NB4 (cell line): ENCODE measurements at regions not wholly inside any gene's neighbourhood (a gene's known extent, or its start where the extent isn't known, plus 50 kb on each side); places are given as distances from the start of the nearest gene placed in this dataset.
"Not testable (repeated sequence)": the region's sequence is repeated elsewhere in the genome, so short reads cannot be mapped to it uniquely, and the experiment has no call there.

Source experiments
- DNase-seq: peaks from one replicate; pipeline ENCODE4 v3.0.0; 2010; ENCODE audit warnings: low read depth
- H3K4me3 ChIP-seq: one replicate; pipeline ENCODE4 v1.5.1; 2011; ENCODE audit warnings: mild to moderate bottlenecking, low read depth, low read length, moderate library complexity
- MYC ChIP-seq: IDR thresholded peaks from 2 replicates; pipeline ENCODE4 v1.6.1; 2011; ENCODE audit warnings: low read depth, low read length
- POLR2A ChIP-seq: IDR thresholded peaks from 2 replicates; pipeline ENCODE4 v1.6.1; 2011; ENCODE audit warnings: mild to moderate bottlenecking; ENCODE audit not compliant: insufficient read length; ENCODE audit errors: extremely low read depth
- TF ChIP-seq, protein P1 (sequence below): IDR thresholded peaks from one replicate; pipeline ENCODE4 v1.5.1; 2012; ENCODE audit warnings: low read depth, low read length
- TF ChIP-seq, protein P2 (sequence below): IDR thresholded peaks from 2 replicates; pipeline ENCODE4 v1.6.1; 2011; ENCODE audit warnings: low read depth, low read length

DNA sequence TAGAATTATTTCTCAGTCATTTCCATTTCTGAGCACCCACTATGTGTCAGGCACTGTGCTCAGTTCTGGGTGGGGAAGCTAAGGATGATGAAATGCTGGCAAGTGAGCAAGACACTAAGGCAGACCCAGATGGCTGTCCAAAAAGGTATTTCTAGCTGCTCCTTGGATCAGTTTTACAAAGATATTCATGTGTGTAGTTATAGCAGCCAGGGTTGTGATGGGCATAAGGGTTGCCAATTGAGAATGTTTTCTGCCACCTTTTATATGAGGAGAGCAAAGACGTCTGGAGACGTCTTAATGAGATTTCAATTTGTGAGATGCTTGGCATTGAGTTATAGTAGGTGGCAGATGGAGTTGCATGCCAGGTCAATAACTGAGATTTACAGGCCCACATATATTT is 197.1 kb upstream of the RASGRP1 start:
- DNase-seq, result no peak
- TF ChIP-seq, protein P1, sequence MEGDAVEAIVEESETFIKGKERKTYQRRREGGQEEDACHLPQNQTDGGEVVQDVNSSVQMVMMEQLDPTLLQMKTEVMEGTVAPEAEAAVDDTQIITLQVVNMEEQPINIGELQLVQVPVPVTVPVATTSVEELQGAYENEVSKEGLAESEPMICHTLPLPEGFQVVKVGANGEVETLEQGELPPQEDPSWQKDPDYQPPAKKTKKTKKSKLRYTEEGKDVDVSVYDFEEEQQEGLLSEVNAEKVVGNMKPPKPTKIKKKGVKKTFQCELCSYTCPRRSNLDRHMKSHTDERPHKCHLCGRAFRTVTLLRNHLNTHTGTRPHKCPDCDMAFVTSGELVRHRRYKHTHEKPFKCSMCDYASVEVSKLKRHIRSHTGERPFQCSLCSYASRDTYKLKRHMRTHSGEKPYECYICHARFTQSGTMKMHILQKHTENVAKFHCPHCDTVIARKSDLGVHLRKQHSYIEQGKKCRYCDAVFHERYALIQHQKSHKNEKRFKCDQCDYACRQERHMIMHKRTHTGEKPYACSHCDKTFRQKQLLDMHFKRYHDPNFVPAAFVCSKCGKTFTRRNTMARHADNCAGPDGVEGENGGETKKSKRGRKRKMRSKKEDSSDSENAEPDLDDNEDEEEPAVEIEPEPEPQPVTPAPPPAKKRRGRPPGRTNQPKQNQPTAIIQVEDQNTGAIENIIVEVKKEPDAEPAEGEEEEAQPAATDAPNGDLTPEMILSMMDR, result no peak
- TF ChIP-seq POLR2A, result no peak
- TF ChIP-seq, protein P2, sequence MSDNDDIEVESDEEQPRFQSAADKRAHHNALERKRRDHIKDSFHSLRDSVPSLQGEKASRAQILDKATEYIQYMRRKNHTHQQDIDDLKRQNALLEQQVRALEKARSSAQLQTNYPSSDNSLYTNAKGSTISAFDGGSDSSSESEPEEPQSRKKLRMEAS, result no peak
- no peak for TF ChIP-seq MYC
- no peak overlapping the region for H3K4me3 ChIP-seq

DNA sequence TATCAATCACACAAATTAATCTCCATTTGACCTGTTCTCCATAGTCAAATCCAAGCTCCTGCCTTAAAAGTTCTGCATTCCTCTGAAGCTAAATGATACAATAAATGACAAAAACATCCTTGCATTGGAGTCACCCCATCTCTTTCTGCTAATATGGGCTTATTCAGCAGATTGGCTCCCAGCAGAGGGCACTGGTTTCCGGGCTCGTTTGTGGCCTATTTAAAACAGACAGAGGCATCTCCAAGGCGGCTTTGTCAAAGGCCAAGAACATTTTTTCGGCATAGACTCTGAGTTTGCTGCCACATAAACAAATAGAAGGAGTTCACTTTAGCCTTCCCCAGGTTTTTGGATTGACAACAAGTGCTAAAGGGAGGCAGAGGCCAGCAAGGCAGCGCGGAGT is 204.4 kb upstream of the RASGRP1 start:
- TF ChIP-seq, protein P1, result peak; percentile 23
- TF ChIP-seq, protein P2, result no peak
- DNase-seq, result no peak
- no peak overlapping the region for H3K4me3 ChIP-seq

DNA sequence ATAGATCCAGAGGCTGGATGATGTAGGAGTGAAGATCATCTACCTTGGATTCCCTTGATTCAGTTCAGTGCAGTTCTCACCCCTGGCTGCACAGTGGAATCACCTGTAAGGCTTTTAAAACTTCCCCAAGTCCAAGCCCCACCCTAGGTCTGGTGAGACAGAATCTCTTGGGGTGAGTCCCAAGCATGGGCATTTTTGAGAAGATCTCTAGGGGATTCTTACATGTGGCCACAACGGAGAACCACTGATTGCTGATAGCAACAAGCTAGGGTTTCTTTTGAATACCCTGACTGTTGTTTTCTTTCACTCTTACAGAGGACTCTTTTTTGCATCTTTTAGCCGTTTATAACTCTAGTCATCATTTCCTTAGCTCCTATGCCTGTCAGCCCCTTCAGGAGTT is 204.9 kb upstream of the RASGRP1 start:
- DNase-seq, result no peak
- H3K4me3 ChIP-seq, result no peak overlapping the region
- TF ChIP-seq, protein P1, result no peak
- TF ChIP-seq, protein P2, result no peak
- no peak for TF ChIP-seq POLR2A
- TF ChIP-seq MYC, result no peak

DNA sequence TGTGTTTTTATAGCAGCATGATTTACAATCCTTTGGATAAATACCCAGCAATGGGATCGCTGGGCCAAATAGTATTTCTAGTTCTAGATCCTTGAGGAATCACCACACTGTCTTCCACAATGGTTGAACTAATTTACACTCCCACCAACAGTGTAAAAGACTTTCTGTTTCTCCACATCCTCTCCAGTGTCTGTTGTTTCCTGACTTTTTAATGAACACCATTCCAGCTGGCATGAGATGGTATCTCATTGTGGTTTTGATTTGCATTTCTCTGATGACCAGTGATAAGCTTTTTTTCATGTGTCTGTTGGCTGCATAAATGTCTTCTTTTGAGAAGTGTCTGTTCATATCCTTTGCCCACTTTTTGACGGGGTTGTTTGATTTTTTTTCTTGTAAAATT is 209.5 kb upstream of the RASGRP1 start:
- DNase-seq, H3K4me3 ChIP-seq: not testable (repeated sequence)

DNA sequence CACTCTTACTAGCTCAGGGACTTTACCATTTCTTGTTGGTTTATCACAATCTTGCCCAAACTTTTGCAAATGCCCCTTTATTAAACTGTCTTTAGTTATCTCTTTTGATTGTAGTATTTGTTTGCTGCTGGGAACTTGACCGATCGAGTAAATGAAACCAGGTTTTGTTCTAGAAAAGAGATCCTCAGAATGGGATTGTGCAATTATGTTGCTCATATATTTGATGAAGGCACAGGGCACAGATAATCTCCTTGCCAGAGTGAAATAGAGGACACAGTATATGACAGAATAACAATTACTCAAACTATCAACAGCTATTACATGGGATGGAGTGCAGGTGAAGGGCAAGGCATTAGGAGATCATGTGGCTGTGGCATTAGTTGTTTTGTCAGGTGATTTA is 216.6 kb upstream of the RASGRP1 start:
- TF ChIP-seq, protein P2, result no peak
- TF ChIP-seq MYC (no peak), POLR2A (no peak)
- TF ChIP-seq, protein P1, result no peak
- H3K4me3 ChIP-seq, result no peak overlapping the region
- no peak for DNase-seq

DNA sequence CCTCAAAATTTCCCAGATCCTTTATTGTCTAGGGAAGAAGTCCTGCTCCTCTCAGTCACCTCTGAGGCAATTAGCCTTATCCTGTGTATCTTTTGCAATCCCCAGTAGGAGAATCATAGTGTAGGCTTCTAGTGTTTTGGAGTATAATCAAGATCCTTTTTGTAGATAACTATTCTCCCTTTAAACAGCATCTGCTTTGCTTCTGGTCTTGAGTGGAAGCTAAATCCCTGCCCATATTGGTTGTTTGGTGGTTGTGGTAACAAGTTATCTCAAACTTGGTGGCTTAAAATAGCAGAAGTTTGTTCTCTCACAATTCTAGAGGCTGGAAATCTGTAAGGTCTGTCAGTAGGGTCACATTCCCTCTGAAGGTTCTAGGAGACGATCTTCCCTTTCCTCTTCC is 217.5 kb upstream of the RASGRP1 start:
- H3K4me3 ChIP-seq, result no peak overlapping the region
- TF ChIP-seq MYC, result no peak
- TF ChIP-seq, protein P1, result no peak
- no peak for TF ChIP-seq POLR2A
- TF ChIP-seq, protein P2, result no peak
- no peak for DNase-seq
